GF-D8 (cell line): ENCODE measurements at regions not wholly inside any gene's neighbourhood (a gene's known extent, or its start where the extent isn't known, plus 50 kb on each side); places are given as distances from the start of the nearest gene placed in this dataset.

ENCODE experiments used
- DNase-seq: peaks from one replicate; lab custom pipeline; 2025; lab: John Stamatoyannopoulos, UW

GRCh38 chr12:111010916-111011657 lies 90.7 kb upstream of the MYL2 start:
- DNase-seq = no peak

- no peak for DNase-seq
Measured at GRCh38 chr12:111010061-111010460, 89.7 kb upstream of the MYL2 start.

GRCh38 chr12:111006621-111007020 lies 86.2 kb upstream of the MYL2 start:
- DNase-seq = no peak

GRCh38 chr12:110998971-110999370 lies 78.6 kb upstream of the MYL2 start:
- no peak for DNase-seq

- DNase-seq = no peak
Measured at GRCh38 chr12:110998165-110998564, 77.8 kb upstream of the MYL2 start.

- no peak for DNase-seq
Measured at GRCh38 chr12:110996415-110996814, 76.0 kb upstream of the MYL2 start.

GRCh38 chr12:110995615-110996014 lies 75.2 kb upstream of the MYL2 start:
- no peak for DNase-seq

GRCh38 chr12:110995016-110995415 lies 74.6 kb upstream of the MYL2 start:
- no peak for DNase-seq

GRCh38 chr12:110993434-110993833 lies 73.1 kb upstream of the MYL2 start:
- no peak for DNase-seq

- DNase-seq = no peak
Measured at GRCh38 chr12:110992909-110993308, 72.5 kb upstream of the MYL2 start.

- no peak for DNase-seq
Measured at GRCh38 chr12:110983811-110984210, 63.4 kb upstream of the MYL2 start.

GRCh38 chr12:110972866-110973265 lies 52.5 kb upstream of the MYL2 start:
- DNase-seq = no peak

GRCh38 chr12:110971936-110972335 lies 51.6 kb upstream of the MYL2 start:
- DNase-seq = no peak

- DNase-seq = no peak
Measured at GRCh38 chr12:110971189-110971920, 51.0 kb upstream of the MYL2 start.
